Neural crest cell (in vitro differentiated cells): ENCODE measurements at regions not wholly inside any gene's neighbourhood (a gene's known extent, or its start where the extent isn't known, plus 50 kb on each side); places are given as distances from the start of the nearest gene placed in this dataset.

Experiments
- DNase-seq: peaks from one replicate; pipeline ENCODE4 v3.0.0; 2021; ENCODE audit warnings: low read depth, mixed read lengths, low spot score
- H3K27ac Mint-ChIP-seq: one replicate; pipeline ENCODE4 v1.8.0; 2021; ENCODE audit warnings: mild to moderate bottlenecking, mixed read lengths; ENCODE audit not compliant: unreplicated experiment
- H3K27me3 Mint-ChIP-seq: 2 replicates; pipeline ENCODE4 v1.8.0; 2021; ENCODE audit warnings: low read depth, mild to moderate bottlenecking, mixed read lengths
- H3K36me3 Mint-ChIP-seq: 2 replicates; pipeline ENCODE4 v1.8.0; 2021; ENCODE audit warnings: low read depth, mild to moderate bottlenecking, mixed read lengths
- H3K4me1 Mint-ChIP-seq: 2 replicates; pipeline ENCODE4 v1.8.0; 2021; ENCODE audit warnings: mixed read lengths
- H3K4me3 Mint-ChIP-seq: one replicate; pipeline ENCODE4 v1.8.0; 2021; ENCODE audit warnings: mild to moderate bottlenecking, mixed read lengths
- H3K9me3 Mint-ChIP-seq: 2 replicates; pipeline ENCODE4 v1.8.0; 2021; ENCODE audit warnings: mixed read lengths
- TF ChIP-seq, protein P1 (sequence below): fragments of 200-600 bp; sonication (generic); conservative IDR thresholded peaks from 2 replicates; pipeline ENCODE4 v1.5.0; 2021; ENCODE audit warnings: antibody characterized with exemption, mild to moderate bottlenecking

- Mint-ChIP-seq H3K27me3 (no peaks in the 10 kb centered on the region), H3K4me3 (no peak overlapping the region), H3K36me3 (peaks cover 6% of the 10 kb centered on the region), H3K9me3 (peaks cover 9% of the 10 kb centered on the region), H3K27ac (no peak overlapping the region), H3K4me1 (no peaks in the 10 kb centered on the region)
- DNase-seq, result no peak
- TF ChIP-seq, protein P1, sequence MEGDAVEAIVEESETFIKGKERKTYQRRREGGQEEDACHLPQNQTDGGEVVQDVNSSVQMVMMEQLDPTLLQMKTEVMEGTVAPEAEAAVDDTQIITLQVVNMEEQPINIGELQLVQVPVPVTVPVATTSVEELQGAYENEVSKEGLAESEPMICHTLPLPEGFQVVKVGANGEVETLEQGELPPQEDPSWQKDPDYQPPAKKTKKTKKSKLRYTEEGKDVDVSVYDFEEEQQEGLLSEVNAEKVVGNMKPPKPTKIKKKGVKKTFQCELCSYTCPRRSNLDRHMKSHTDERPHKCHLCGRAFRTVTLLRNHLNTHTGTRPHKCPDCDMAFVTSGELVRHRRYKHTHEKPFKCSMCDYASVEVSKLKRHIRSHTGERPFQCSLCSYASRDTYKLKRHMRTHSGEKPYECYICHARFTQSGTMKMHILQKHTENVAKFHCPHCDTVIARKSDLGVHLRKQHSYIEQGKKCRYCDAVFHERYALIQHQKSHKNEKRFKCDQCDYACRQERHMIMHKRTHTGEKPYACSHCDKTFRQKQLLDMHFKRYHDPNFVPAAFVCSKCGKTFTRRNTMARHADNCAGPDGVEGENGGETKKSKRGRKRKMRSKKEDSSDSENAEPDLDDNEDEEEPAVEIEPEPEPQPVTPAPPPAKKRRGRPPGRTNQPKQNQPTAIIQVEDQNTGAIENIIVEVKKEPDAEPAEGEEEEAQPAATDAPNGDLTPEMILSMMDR, result no peak
Observed at GRCh38 chr2:118339386-118339785, 251.1 kb downstream of the INSIG2 start.

GRCh38 chr2:118333664-118334063 lies 245.4 kb downstream of the INSIG2 start:
- Mint-ChIP-seq H3K4me3 (no peak overlapping the region), H3K4me1 (no peaks in the 10 kb centered on the region), H3K27ac (no peak overlapping the region), H3K9me3 (peaks cover 9% of the 10 kb centered on the region), H3K27me3 (peaks cover 15% of the 10 kb centered on the region), H3K36me3 (peaks cover 5% of the 10 kb centered on the region)
- TF ChIP-seq, protein P1, result no peak
- no peak for DNase-seq

- H3K4me1 Mint-ChIP-seq, result peaks cover 22% of the 10 kb centered on the region
- peaks cover 4% of the 10 kb centered on the region for H3K36me3 Mint-ChIP-seq
- no peak for DNase-seq
- H3K27me3 Mint-ChIP-seq, result peaks cover 2% of the 10 kb centered on the region
- no peak overlapping the region for H3K27ac Mint-ChIP-seq
- H3K4me3 Mint-ChIP-seq, result no peak overlapping the region
- TF ChIP-seq, protein P1, result no peak
- no peaks in the 10 kb centered on the region for H3K9me3 Mint-ChIP-seq
Observed at GRCh38 chr2:118325321-118325955, 237.2 kb downstream of the INSIG2 start.

DNA sequence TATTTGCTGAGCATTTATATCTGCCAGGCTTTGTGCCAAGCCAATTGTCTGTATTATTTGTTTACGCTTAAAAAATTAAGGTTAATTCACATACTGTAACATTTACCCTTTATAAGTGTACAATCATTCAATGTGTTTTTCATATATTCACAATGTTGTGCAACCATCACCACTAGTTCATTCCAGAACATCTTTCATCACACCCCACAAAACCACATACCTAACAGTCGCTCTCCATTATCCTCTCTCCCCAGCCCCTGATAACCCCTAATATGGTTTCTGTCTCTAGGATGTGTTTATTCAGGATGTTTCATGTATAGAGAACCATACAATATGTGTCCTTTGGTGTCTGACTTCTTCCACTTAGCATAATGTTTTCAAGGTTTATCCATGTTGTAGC lies 234.1 kb downstream of the INSIG2 start:
- Mint-ChIP-seq H3K27me3 (no peaks in the 10 kb centered on the region), H3K4me1 (peaks cover 42% of the 10 kb centered on the region), H3K4me3 (no peak overlapping the region), H3K9me3 (no peaks in the 10 kb centered on the region), H3K36me3 (peaks cover 4% of the 10 kb centered on the region), H3K27ac (no peak overlapping the region)
- TF ChIP-seq, protein P1, result no peak
- no peak for DNase-seq

DNA sequence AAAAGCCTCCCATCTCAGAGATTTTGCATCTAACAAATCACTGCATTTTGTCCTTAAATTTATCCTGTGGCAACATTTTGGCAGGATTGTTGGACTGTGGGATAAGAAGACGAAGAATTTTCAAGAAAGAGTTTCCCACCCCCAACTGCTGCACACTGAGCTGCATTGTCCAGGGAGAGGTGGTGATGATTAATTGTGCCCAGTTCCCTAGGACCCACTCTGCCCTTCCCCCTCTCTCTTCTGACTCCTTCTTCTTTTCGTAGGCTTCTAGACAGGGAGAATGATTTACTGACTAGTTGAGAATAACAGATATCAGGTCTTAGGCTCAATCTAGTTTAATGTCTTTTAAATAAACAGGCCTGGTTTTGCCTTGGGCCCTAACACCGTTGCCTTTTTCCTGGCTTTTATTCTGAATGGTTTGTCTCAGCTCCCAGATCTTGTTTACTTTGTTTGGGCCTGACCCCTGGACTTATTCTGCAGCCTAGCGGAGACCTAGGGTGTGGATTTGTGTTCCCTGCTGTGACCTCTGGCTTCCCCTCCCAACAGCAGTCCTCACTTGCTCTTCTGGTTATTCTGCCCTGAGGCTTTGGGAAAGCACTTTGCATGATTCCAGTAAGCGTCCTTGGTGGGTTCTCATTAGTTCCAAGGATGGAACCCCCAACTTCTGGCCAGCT lies 233.3 kb downstream of the INSIG2 start:
- H3K27ac Mint-ChIP-seq, result no peak overlapping the region
- TF ChIP-seq, protein P1, result no peak
- peaks cover 4% of the 10 kb centered on the region for H3K36me3 Mint-ChIP-seq
- no peaks in the 10 kb centered on the region for H3K9me3 Mint-ChIP-seq
- peaks cover 3% of the 10 kb centered on the region for H3K27me3 Mint-ChIP-seq
- H3K4me3 Mint-ChIP-seq, result no peak overlapping the region
- no peak for DNase-seq
- H3K4me1 Mint-ChIP-seq, result peaks cover 45% of the 10 kb centered on the region
